A549 (cell line): ENCODE measurements at regions not wholly inside any gene's neighbourhood (a gene's known extent, or its start where the extent isn't known, plus 50 kb on each side); places are given as distances from the start of the nearest gene placed in this dataset.

Source experiments
- ATAC-seq, 2 experiments: fragments of 200-7000 bp in 1 of 2; fragments of >200 bp in 1 of 2; cut with Nextera tagmentation in 1 of 2; cut with Tn5 transposase in 1 of 2; 3 replicates each; pipeline versions ENCODE4 v1.8.0 to v1.9.1; 2018 to 2020; ENCODE audit warnings: mild to moderate bottlenecking in 1 of 2, moderate library complexity in 1 of 2
- CTCF ChIA-PET: fragments of 300-600 bp; sonication (Branson Sonifier 250); formaldehyde crosslinking; extraction: SDS; loops from one replicate; lab custom pipeline; 2021; ENCODE audit warnings: antibody characterized with exemption, inconsistent platforms; lab: Yijun Ruan, JAX
- POLR2A ChIA-PET: fragments of 350-600 bp; formaldehyde crosslinking; extraction: SDS; loops from one replicate; lab custom pipeline; 2021; ENCODE audit warnings: antibody characterized with exemption, inconsistent platforms; lab: Yijun Ruan, JAX
- DNase-seq, 2 experiments: peaks; one replicate each; pipeline versions ENCODE4 v3.0.0 to v3.0.0-alpha.2; 2011 to 2016; ENCODE audit warnings: low read depth in 1 of 2, low spot score in 1 of 2
- FAIRE-seq: peaks from 2 replicates; lab custom pipeline; 2011; peaks lifted over from hg19 to GRCh38; lab: Jason Lieb, UNC
- H3K27ac ChIP-seq, 2 experiments: fragments of >200 bp; sonication (Bioruptor Twin); formaldehyde crosslinking; 3 replicates each; pipeline ENCODE4 v1.5.1; 2016 to 2017
- H3K4me1 ChIP-seq: fragments of >200 bp; sonication (Bioruptor Twin); formaldehyde crosslinking; 3 replicates; pipeline ENCODE4 v1.6.1; 2016
- H3K4me2 ChIP-seq: fragments of >200 bp; sonication (Bioruptor Twin); formaldehyde crosslinking; 3 replicates; pipeline ENCODE4 v1.6.1; 2016
- H3K4me3 ChIP-seq: fragments of >200 bp; sonication (Bioruptor Twin); formaldehyde crosslinking; 3 replicates; pipeline ENCODE4 v1.5.1; 2016
- H3K9me3 ChIP-seq: fragments of >200 bp; sonication (Bioruptor Twin); formaldehyde crosslinking; 3 replicates; pipeline ENCODE4 v1.6.1; 2016
- BCL3 ChIP-seq: fragments of >200 bp; sonication (Bioruptor Twin); formaldehyde crosslinking; IDR thresholded peaks from 3 replicates; pipeline ENCODE4 v1.6.1; 2016
- CHD2 ChIP-seq: fragments of 150-350 bp; IDR thresholded peaks from 2 replicates; pipeline ENCODE4 v1.6.1; 2014; ENCODE audit warnings: low read length; ENCODE audit not compliant: partially characterized antibody
- CTCF ChIP-seq: fragments of >200 bp; sonication (Bioruptor Twin); formaldehyde crosslinking; IDR thresholded peaks from 3 replicates; pipeline ENCODE4 v1.5.1; 2016
- EP300 ChIP-seq, 2 experiments: fragments of >200 bp; sonication (Bioruptor Twin); formaldehyde crosslinking; IDR thresholded peaks; 2 replicates in 1 of 2; 3 replicates in 1 of 2; pipeline ENCODE4 v1.6.1; 2016 to 2017
- ESRRA ChIP-seq: fragments of 150-350 bp; IDR thresholded peaks from 2 replicates; pipeline ENCODE4 v1.6.1; 2014; ENCODE audit warnings: mild to moderate bottlenecking, low read length, borderline replicate concordance
- GATA3 ChIP-seq: IDR thresholded peaks from 2 replicates; pipeline ENCODE4 v1.6.1; 2012; ENCODE audit warnings: borderline replicate concordance
- HOXA7 ChIP-seq: fragments of 250-450 bp; sonication (Bioruptor Pico); IDR thresholded peaks from 2 replicates; pipeline ENCODE4 v1.5.0; 2020; ENCODE audit warnings: mild to moderate bottlenecking, moderate library complexity
- MAFK ChIP-seq: fragments of 450-650 bp; IDR thresholded peaks from 2 replicates; pipeline ENCODE4 v1.6.1; 2014; ENCODE audit not compliant: partially characterized antibody
- MYC ChIP-seq: IDR thresholded peaks from 2 replicates; pipeline ENCODE4 v1.6.1; 2012; ENCODE audit warnings: mild to moderate bottlenecking, inconsistent platforms, low read length, improper control_type of control experiment, borderline replicate concordance
- NFE2L2 ChIP-seq: fragments of 150-350 bp; conservative IDR thresholded peaks from 2 replicates; pipeline ENCODE4 v1.6.1; 2014; ENCODE audit warnings: low read length
- NPAS2 ChIP-seq: fragments of 250-450 bp; sonication (Bioruptor Pico); IDR thresholded peaks from 2 replicates; pipeline ENCODE4 v1.8.0; 2022; ENCODE audit warnings: mild to moderate bottlenecking, moderate library complexity, borderline replicate concordance
- PHF8 ChIP-seq: fragments of 200-600 bp; sonication (generic); IDR thresholded peaks from 2 replicates; pipeline ENCODE4 v1.6.1; 2016; ENCODE audit warnings: low read depth, mild to moderate bottlenecking, antibody characterized with exemption, moderate library complexity, borderline replicate concordance
- RARB ChIP-seq: fragments of 250-450 bp; sonication (Bioruptor Pico); IDR thresholded peaks from 2 replicates; pipeline ENCODE4 v1.8.0; 2021; ENCODE audit warnings: mild to moderate bottlenecking, moderate library complexity
- RCOR1 ChIP-seq: fragments of 150-350 bp; IDR thresholded peaks from 2 replicates; pipeline ENCODE4 v1.6.1; 2014; ENCODE audit warnings: antibody characterized with exemption, low read length, low read depth
- SMC3 ChIP-seq: fragments of >200 bp; sonication (Bioruptor Twin); formaldehyde crosslinking; IDR thresholded peaks from 3 replicates; pipeline ENCODE4 v1.6.1; 2018; ENCODE audit warnings: inconsistent platforms
- SREBF2 ChIP-seq: fragments of 450-650 bp; IDR thresholded peaks from 2 replicates; pipeline ENCODE4 v1.6.1; 2014; ENCODE audit warnings: mild to moderate bottlenecking, moderate library complexity
- ZFP36 ChIP-seq: fragments of 450-650 bp; IDR thresholded peaks from 2 replicates; pipeline ENCODE4 v1.6.1; 2014; ENCODE audit warnings: borderline replicate concordance; ENCODE audit not compliant: partially characterized antibody
- ZSCAN20 ChIP-seq: fragments of 250-450 bp; sonication (Bioruptor Pico); IDR thresholded peaks from 2 replicates; pipeline ENCODE4 v1.8.0; 2022; ENCODE audit warnings: mild to moderate bottlenecking, moderate library complexity
- WGBS: methylation state at CpG from one replicate; pipeline ENCODE4 v1.1.6; 2017; ENCODE audit errors: missing lambda C conversion rate; 5-methylcytosine and 5-hydroxymethylcytosine counted together
- TF ChIP-seq, protein P1 (sequence below): IDR thresholded peaks from 2 replicates; pipeline ENCODE4 v1.6.1; 2012; ENCODE audit warnings: low read depth, borderline replicate concordance

DNA sequence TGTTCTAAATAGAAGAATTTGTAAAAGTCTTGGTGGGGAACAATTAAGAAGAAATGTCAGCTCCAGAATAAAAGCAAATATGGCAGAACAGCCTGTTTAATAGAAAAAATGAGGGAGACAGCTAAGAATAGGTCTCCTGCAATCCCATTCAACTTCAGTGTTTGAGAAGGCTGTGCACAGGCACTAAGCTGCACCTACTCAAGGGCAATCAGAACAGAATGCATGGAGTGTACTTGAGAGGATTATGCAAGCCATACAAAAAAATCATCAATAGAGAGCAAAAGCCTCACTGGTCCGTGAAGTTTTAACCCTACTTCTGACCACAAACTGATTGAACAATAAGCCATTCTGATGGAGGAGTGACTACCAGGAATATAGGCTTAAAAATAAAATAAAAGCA, 690.7 kb upstream of the PCDH15 start:
- H3K4me1 ChIP-seq = no peaks in the 10 kb centered on the region
- peaks cover 3% of the 10 kb centered on the region; the same call in 1 of the 3 replicates for H3K9me3 ChIP-seq
- DNase-seq (no peak), ATAC-seq (no peak), FAIRE-seq (no peak)
- no peak for TF ChIP-seq PHF8
- no peak for TF ChIP-seq GATA3
- no peak for TF ChIP-seq EP300 (IDR thresholded peaks at IDR 0.05)
- no peak for TF ChIP-seq ZSCAN20
- TF ChIP-seq CTCF = no peak
- TF ChIP-seq MYC = no peak
- no peak for TF ChIP-seq SMC3
- TF ChIP-seq HOXA7 (CRISPR knock-in tag) = no peak
- 0% methylated on average over 1 of the region's 1 CpG for WGBS
- no peak overlapping the region for H3K4me2 ChIP-seq
- H3K4me3 ChIP-seq = no peak overlapping the region
- H3K27ac ChIP-seq = no peak overlapping the region
- POLR2A ChIA-PET = no interaction called here
- CTCF ChIA-PET = interaction anchor here (0.6 kb wide), 1 partner anchor 723 kb away, joined by 3 read pairs; no protein-coding TSS in a partner anchor

GRCh38 chr10:55485827-55486226, 684.8 kb upstream of the PCDH15 start:
- no peak for FAIRE-seq

More at GRCh38 chr10:55485827-55486226, 684.8 kb upstream of the PCDH15 start:
- ChIA-PET CTCF (no interaction called here), POLR2A (no interaction called here)
- Histone ChIP-seq H3K4me1 (no peaks in the 10 kb centered on the region), H3K27ac (no peak overlapping the region), H3K4me3 (no peak overlapping the region), H3K9me3 (no peaks in the 10 kb centered on the region), H3K4me2 (no peak overlapping the region)
- 2% methylated on average over 4 of the region's 4 CpGs for whole genome bisulfite sequencing
- DNase-seq (no peak), ATAC-seq (no peak)
- no peak for TF ChIP-seq HOXA7 (CRISPR knock-in tag)
- no peak for TF ChIP-seq ZFP36
- TF ChIP-seq MAFK = no peak
- no peak for TF ChIP-seq CTCF
- TF ChIP-seq SREBF2 = no peak
- no peak for TF ChIP-seq RCOR1
- no peak for TF ChIP-seq NFE2L2
- TF ChIP-seq CHD2 = no peak
- TF ChIP-seq NPAS2 (CRISPR knock-in tag) = no peak
- no peak for TF ChIP-seq RARB (CRISPR knock-in tag)
- TF ChIP-seq ESRRA = no peak
- TF ChIP-seq, protein P1, sequence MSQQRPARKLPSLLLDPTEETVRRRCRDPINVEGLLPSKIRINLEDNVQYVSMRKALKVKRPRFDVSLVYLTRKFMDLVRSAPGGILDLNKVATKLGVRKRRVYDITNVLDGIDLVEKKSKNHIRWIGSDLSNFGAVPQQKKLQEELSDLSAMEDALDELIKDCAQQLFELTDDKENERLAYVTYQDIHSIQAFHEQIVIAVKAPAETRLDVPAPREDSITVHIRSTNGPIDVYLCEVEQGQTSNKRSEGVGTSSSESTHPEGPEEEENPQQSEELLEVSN = no peak
- TF ChIP-seq BCL3 = no peak
